ENCODE measurements at regions not wholly inside any gene's neighbourhood (a gene's known extent, or its start where the extent isn't known, plus 50 kb on each side); places are given as distances from the start of the nearest gene placed in this dataset.

GRCh38 chr1:63127376-63127775, 195.0 kb upstream of the FOXD3 start:
- DNase-seq, result no peak

- DNase-seq, result no peak
Measured at GRCh38 chr1:63128556-63128955, 193.8 kb upstream of the FOXD3 start.

- DNase-seq, result no peak
Measured at GRCh38 chr1:63129184-63129583, 193.2 kb upstream of the FOXD3 start.

GRCh38 chr1:63129855-63130254, 192.5 kb upstream of the FOXD3 start:
- no peak for DNase-seq

GRCh38 chr1:63134501-63135173, 187.7 kb upstream of the FOXD3 start:
- no peak for DNase-seq

GRCh38 chr1:63135174-63135512, 187.2 kb upstream of the FOXD3 start:
- no peak for DNase-seq

- DNase-seq, result no peak
Measured at GRCh38 chr1:63135801-63136200, 186.6 kb upstream of the FOXD3 start.

- DNase-seq, result no peak
Measured at GRCh38 chr1:63142001-63142400, 180.4 kb upstream of the FOXD3 start.

- no peak for DNase-seq
Measured at GRCh38 chr1:63143482-63143881, 178.9 kb upstream of the FOXD3 start.

- no peak for DNase-seq
Measured at GRCh38 chr1:63147783-63148182, 174.6 kb upstream of the FOXD3 start.

GRCh38 chr1:63148825-63149645, 173.3 kb upstream of the FOXD3 start:
- DNase-seq, result peak; percentile 61

GRCh38 chr1:63152572-63152971, 169.8 kb upstream of the FOXD3 start:
- no peak for DNase-seq

GRCh38 chr1:63155437-63155836, 166.9 kb upstream of the FOXD3 start:
- no peak for DNase-seq

GRCh38 chr1:63157085-63157484, 165.3 kb upstream of the FOXD3 start:
- DNase-seq, result no peak

- no peak for DNase-seq
Measured at GRCh38 chr1:63169057-63169456, 153.3 kb upstream of the FOXD3 start.

- DNase-seq, result no peak
Measured at GRCh38 chr1:63173161-63173560, 149.2 kb upstream of the FOXD3 start.

GRCh38 chr1:63189677-63190076, 132.7 kb upstream of the FOXD3 start:
- peak; percentile 86 for DNase-seq

GRCh38 chr1:63190171-63190570, 132.2 kb upstream of the FOXD3 start:
- no peak for DNase-seq

- no peak for DNase-seq
Measured at GRCh38 chr1:63198871-63199394, 123.4 kb upstream of the FOXD3 start.

- no peak for DNase-seq
Measured at GRCh38 chr1:63199706-63200335, 122.5 kb upstream of the FOXD3 start.

- DNase-seq, result no peak
Measured at GRCh38 chr1:63200676-63201075, 121.7 kb upstream of the FOXD3 start.

GRCh38 chr1:63203641-63204040, 118.7 kb upstream of the FOXD3 start:
- no peak for DNase-seq

- DNase-seq, result no peak
Measured at GRCh38 chr1:63205776-63206175, 116.6 kb upstream of the FOXD3 start.

- DNase-seq, result no peak
Measured at GRCh38 chr1:63214553-63214952, 107.8 kb upstream of the FOXD3 start.
